NCI-H1694 (cell line): ENCODE measurements at regions not wholly inside any gene's neighbourhood (a gene's known extent, or its start where the extent isn't known, plus 50 kb on each side); places are given as distances from the start of the nearest gene placed in this dataset.

Experiments
- DNase-seq: peaks from one replicate; lab custom pipeline; 2025; lab: John Stamatoyannopoulos, UW

- no peak for DNase-seq
Observed at GRCh38 chr2:220168891-220169546, 541.6 kb downstream of the SLC4A3 start.

- DNase-seq = no peak
Observed at GRCh38 chr2:220174826-220175225, 547.4 kb downstream of the SLC4A3 start.

- no peak for DNase-seq
Observed at GRCh38 chr2:220175967-220176366, 548.5 kb downstream of the SLC4A3 start.

- no peak for DNase-seq
Observed at GRCh38 chr2:220178991-220179695, 551.7 kb downstream of the SLC4A3 start.

- no peak for DNase-seq
Observed at GRCh38 chr2:220181165-220181564, 553.7 kb downstream of the SLC4A3 start.

GRCh38 chr2:220182790-220183189 lies 555.4 kb downstream of the SLC4A3 start:
- no peak for DNase-seq

- DNase-seq = no peak
Observed at GRCh38 chr2:220185766-220186305, 558.4 kb downstream of the SLC4A3 start.

GRCh38 chr2:220188031-220188430 lies 560.6 kb downstream of the SLC4A3 start:
- DNase-seq = no peak

- no peak for DNase-seq
Observed at GRCh38 chr2:220191031-220191430, 563.6 kb downstream of the SLC4A3 start.

GRCh38 chr2:220191737-220192136 lies 564.3 kb downstream of the SLC4A3 start:
- no peak for DNase-seq

- no peak for DNase-seq
Observed at GRCh38 chr2:220192994-220193753, 565.7 kb downstream of the SLC4A3 start.

- no peak for DNase-seq
Observed at GRCh38 chr2:220194630-220195584, 567.5 kb downstream of the SLC4A3 start.

GRCh38 chr2:220198896-220199295 lies 571.5 kb downstream of the SLC4A3 start:
- no peak for DNase-seq

- no peak for DNase-seq
Observed at GRCh38 chr2:220202066-220202465, 574.6 kb downstream of the SLC4A3 start.

GRCh38 chr2:220209093-220209492 lies 581.7 kb downstream of the SLC4A3 start:
- no peak for DNase-seq

- no peak for DNase-seq
Observed at GRCh38 chr2:220209751-220210150, 582.3 kb downstream of the SLC4A3 start.

GRCh38 chr2:220212296-220213080 lies 585.1 kb downstream of the SLC4A3 start:
- peak; percentile 41 for DNase-seq

GRCh38 chr2:220215785-220216184 lies 588.4 kb downstream of the SLC4A3 start:
- DNase-seq = peak; percentile 6

GRCh38 chr2:220219371-220219770 lies 591.9 kb downstream of the SLC4A3 start:
- no peak for DNase-seq

GRCh38 chr2:220220009-220220408 lies 592.6 kb downstream of the SLC4A3 start:
- DNase-seq = no peak

- DNase-seq = no peak
Observed at GRCh38 chr2:220221992-220222391, 594.6 kb downstream of the SLC4A3 start.
